ENCODE measurements at regions not wholly inside any gene's neighbourhood (a gene's known extent, or its start where the extent isn't known, plus 50 kb on each side); places are given as distances from the start of the nearest gene placed in this dataset.
A peak's percentile ranks its signal among the peaks of the same experiment; 100 is the strongest.

GRCh38 chr1:14435368-14436023, 163.0 kb upstream of the KAZN start:
- Mint-ChIP-seq H3K27ac (ENCODE audit: unreplicated experiment) (no peak overlapping the region), H3K4me1 (ENCODE audit: low read depth, unreplicated experiment) (no peaks in the 10 kb centered on the region), H3K27me3 (ENCODE audit: unreplicated experiment) (no peaks in the 10 kb centered on the region), H3K4me3 (ENCODE audit: unreplicated experiment) (no peak overlapping the region), H3K36me3 (ENCODE audit: unreplicated experiment) (no peaks in the 10 kb centered on the region), H3K9me3 (ENCODE audit: unreplicated experiment) (peaks cover 2% of the 10 kb centered on the region)
- TF ChIP-seq, protein P1, sequence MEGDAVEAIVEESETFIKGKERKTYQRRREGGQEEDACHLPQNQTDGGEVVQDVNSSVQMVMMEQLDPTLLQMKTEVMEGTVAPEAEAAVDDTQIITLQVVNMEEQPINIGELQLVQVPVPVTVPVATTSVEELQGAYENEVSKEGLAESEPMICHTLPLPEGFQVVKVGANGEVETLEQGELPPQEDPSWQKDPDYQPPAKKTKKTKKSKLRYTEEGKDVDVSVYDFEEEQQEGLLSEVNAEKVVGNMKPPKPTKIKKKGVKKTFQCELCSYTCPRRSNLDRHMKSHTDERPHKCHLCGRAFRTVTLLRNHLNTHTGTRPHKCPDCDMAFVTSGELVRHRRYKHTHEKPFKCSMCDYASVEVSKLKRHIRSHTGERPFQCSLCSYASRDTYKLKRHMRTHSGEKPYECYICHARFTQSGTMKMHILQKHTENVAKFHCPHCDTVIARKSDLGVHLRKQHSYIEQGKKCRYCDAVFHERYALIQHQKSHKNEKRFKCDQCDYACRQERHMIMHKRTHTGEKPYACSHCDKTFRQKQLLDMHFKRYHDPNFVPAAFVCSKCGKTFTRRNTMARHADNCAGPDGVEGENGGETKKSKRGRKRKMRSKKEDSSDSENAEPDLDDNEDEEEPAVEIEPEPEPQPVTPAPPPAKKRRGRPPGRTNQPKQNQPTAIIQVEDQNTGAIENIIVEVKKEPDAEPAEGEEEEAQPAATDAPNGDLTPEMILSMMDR (IDR thresholded peaks at IDR 0.05; ENCODE audit: partially characterized antibody, unreplicated experiment) = peak; percentile 35
- peak; percentile 51 for DNase-seq

- TF ChIP-seq, protein P1 (IDR thresholded peaks at IDR 0.05; ENCODE audit: partially characterized antibody, unreplicated experiment) = no peak
- H3K4me3 Mint-ChIP-seq (ENCODE audit: unreplicated experiment) = no peak overlapping the region
- DNase-seq = no peak
- no peaks in the 10 kb centered on the region for H3K36me3 Mint-ChIP-seq (ENCODE audit: unreplicated experiment)
- H3K9me3 Mint-ChIP-seq (ENCODE audit: unreplicated experiment) = peaks cover 2% of the 10 kb centered on the region
- H3K27me3 Mint-ChIP-seq (ENCODE audit: unreplicated experiment) = no peaks in the 10 kb centered on the region
- H3K4me1 Mint-ChIP-seq (ENCODE audit: low read depth, unreplicated experiment) = no peaks in the 10 kb centered on the region
- no peak overlapping the region for H3K27ac Mint-ChIP-seq (ENCODE audit: unreplicated experiment)
These were observed 161.0 kb upstream of the KAZN start for GRCh38 chr1:14437417-14437918.

GRCh38 chr1:14438127-14438769, 160.2 kb upstream of the KAZN start:
- Mint-ChIP-seq H3K9me3 (ENCODE audit: unreplicated experiment) (no peaks in the 10 kb centered on the region), H3K36me3 (ENCODE audit: unreplicated experiment) (no peaks in the 10 kb centered on the region)

DNA sequence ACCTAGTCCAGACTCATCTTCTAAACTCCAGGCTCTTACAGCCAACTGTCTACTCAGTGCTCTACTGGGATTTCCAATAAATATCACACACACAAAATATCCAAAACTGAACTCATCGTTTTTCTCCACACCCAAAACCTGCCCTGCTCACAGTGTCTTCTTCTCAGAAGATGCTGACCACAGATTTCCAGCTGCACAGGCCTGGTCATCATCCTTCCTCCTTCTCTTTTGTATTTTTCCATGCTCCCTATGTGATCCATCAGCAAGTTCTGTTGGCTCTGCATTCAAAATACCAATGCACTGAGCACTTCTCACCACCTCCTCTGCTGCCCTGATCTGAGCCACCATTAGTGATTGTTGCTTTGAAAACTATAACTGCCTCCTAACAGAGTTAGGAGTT, 159.5 kb upstream of the KAZN start:
- Mint-ChIP-seq H3K36me3 (ENCODE audit: unreplicated experiment) (no peaks in the 10 kb centered on the region), H3K27ac (ENCODE audit: unreplicated experiment) (no peak overlapping the region), H3K9me3 (ENCODE audit: unreplicated experiment) (no peaks in the 10 kb centered on the region), H3K4me3 (ENCODE audit: unreplicated experiment) (no peak overlapping the region), H3K4me1 (ENCODE audit: low read depth, unreplicated experiment) (peaks cover 6% of the 10 kb centered on the region), H3K27me3 (ENCODE audit: unreplicated experiment) (no peaks in the 10 kb centered on the region)
- TF ChIP-seq, protein P1 (IDR thresholded peaks at IDR 0.05; ENCODE audit: partially characterized antibody, unreplicated experiment) = no peak
- DNase-seq = no peak

More at GRCh38 chr1:14438127-14438769, 160.2 kb upstream of the KAZN start:
- TF ChIP-seq, protein P1 (IDR thresholded peaks at IDR 0.05; ENCODE audit: partially characterized antibody, unreplicated experiment) = no peak
- Mint-ChIP-seq H3K4me3 (ENCODE audit: unreplicated experiment) (no peak overlapping the region), H3K27me3 (ENCODE audit: unreplicated experiment) (no peaks in the 10 kb centered on the region), H3K27ac (ENCODE audit: unreplicated experiment) (no peak overlapping the region), H3K4me1 (ENCODE audit: low read depth, unreplicated experiment) (peaks cover 1% of the 10 kb centered on the region)
- no peak for DNase-seq

DNA sequence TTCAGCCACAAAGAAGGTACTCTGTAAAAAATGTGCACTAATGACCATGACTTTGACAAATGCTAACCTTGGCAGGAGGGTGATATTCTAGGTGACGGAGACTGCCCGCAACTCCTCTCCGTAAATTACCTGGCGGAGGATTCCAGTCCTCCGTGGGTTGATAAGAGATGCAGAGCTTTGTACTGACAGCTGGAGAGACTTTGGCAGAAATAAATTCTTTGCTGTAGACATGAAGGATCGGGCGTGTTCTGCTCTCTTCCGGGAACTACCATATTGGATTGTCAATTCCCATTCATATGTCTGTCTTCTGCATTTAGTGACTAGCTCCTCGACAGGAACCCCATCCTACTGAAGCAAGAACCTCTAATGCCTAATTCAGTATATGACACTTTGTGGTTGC, 158.3 kb upstream of the KAZN start:
- H3K4me1 Mint-ChIP-seq (ENCODE audit: low read depth, unreplicated experiment) = peaks cover 6% of the 10 kb centered on the region
- H3K9me3 Mint-ChIP-seq (ENCODE audit: unreplicated experiment) = peaks cover 3% of the 10 kb centered on the region
- TF ChIP-seq, protein P1 (IDR thresholded peaks at IDR 0.05; ENCODE audit: partially characterized antibody, unreplicated experiment) = no peak
- H3K4me3 Mint-ChIP-seq (ENCODE audit: unreplicated experiment) = no peak overlapping the region
- no peaks in the 10 kb centered on the region for H3K27me3 Mint-ChIP-seq (ENCODE audit: unreplicated experiment)
- H3K36me3 Mint-ChIP-seq (ENCODE audit: unreplicated experiment) = no peaks in the 10 kb centered on the region
- no peak for DNase-seq
- no peak overlapping the region for H3K27ac Mint-ChIP-seq (ENCODE audit: unreplicated experiment)

All from glutamatergic neuron (in vitro differentiated cells).